SU-DHL-6 (cell line): ENCODE measurements at regions not wholly inside any gene's neighbourhood (a gene's known extent, or its start where the extent isn't known, plus 50 kb on each side); places are given as distances from the start of the nearest gene placed in this dataset.

Source experiments
- EZH2phosphoT487 ChIP-seq: fragments of 200-600 bp; sonication (generic), shearing (Covaris generic); conservative IDR thresholded peaks from 2 replicates; pipeline ENCODE4 v1.6.1; 2018; ENCODE audit warnings: mild to moderate bottlenecking, antibody characterized with exemption, low read length, moderate library complexity, mixed read lengths
- TF ChIP-seq, protein P1 (sequence below): fragments of 200-600 bp; sonication (generic); IDR thresholded peaks from one replicate; pipeline ENCODE4 v1.5.1; 2017; ENCODE audit warnings: antibody characterized with exemption, mild to moderate bottlenecking, low read length, moderate library complexity; ENCODE audit not compliant: insufficient read depth, poor library complexity, severe bottlenecking

DNA sequence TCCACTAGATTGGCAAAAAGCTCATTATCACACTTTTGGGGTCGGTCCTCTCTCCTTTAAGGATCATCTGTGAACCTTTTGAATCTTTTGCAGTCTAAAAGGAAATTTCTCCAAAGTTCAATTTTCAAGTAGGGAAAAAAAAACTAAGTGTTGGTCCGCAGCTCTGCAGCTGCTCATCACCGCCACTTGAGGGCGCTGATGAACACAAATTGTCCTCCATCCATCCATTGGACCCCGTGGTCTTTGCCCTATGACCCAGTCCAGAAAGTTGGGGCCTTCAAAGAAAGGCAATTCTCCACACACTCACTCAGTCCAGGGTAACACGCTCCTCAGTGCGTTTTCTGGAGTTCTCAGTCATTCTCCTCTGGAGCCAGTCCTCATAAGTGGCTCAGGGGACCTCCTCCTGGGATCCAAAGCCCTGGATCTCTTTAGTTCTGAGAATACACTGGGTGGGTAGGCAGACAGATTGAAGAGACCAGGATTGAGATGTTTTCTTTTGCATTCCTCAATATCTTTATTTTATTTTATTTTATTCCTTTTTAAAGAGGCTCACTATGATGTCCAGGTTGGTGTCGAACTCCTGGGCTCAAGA lies 63.6 kb upstream of the SLC28A3 start:
- TF ChIP-seq, protein P1, sequence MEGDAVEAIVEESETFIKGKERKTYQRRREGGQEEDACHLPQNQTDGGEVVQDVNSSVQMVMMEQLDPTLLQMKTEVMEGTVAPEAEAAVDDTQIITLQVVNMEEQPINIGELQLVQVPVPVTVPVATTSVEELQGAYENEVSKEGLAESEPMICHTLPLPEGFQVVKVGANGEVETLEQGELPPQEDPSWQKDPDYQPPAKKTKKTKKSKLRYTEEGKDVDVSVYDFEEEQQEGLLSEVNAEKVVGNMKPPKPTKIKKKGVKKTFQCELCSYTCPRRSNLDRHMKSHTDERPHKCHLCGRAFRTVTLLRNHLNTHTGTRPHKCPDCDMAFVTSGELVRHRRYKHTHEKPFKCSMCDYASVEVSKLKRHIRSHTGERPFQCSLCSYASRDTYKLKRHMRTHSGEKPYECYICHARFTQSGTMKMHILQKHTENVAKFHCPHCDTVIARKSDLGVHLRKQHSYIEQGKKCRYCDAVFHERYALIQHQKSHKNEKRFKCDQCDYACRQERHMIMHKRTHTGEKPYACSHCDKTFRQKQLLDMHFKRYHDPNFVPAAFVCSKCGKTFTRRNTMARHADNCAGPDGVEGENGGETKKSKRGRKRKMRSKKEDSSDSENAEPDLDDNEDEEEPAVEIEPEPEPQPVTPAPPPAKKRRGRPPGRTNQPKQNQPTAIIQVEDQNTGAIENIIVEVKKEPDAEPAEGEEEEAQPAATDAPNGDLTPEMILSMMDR: peak; percentile 51
- TF ChIP-seq EZH2phosphoT487: no peak
